ENCODE measurements at regions not wholly inside any gene's neighbourhood (a gene's known extent, or its start where the extent isn't known, plus 50 kb on each side); places are given as distances from the start of the nearest gene placed in this dataset.

DNA sequence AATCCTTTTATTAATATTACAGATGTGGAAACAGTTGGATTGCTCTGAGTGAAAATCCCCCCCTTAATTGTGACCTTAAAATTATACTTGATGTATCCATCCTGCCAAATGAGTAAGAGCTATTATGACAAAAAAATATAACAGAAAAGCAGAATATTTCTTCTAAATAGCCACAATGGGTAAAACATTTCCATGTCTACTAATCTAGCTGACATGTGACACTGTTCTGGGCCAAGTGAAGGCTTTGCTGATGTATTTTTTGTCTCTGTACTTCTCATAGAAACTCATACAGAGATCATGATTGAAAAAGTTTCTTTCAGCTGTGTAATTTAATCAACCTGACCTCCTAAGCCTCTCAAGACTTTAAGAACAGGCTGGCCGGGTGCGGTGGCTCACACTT lies 569.1 kb upstream of the ZFP42 start:
- TF ChIP-seq, protein P1, sequence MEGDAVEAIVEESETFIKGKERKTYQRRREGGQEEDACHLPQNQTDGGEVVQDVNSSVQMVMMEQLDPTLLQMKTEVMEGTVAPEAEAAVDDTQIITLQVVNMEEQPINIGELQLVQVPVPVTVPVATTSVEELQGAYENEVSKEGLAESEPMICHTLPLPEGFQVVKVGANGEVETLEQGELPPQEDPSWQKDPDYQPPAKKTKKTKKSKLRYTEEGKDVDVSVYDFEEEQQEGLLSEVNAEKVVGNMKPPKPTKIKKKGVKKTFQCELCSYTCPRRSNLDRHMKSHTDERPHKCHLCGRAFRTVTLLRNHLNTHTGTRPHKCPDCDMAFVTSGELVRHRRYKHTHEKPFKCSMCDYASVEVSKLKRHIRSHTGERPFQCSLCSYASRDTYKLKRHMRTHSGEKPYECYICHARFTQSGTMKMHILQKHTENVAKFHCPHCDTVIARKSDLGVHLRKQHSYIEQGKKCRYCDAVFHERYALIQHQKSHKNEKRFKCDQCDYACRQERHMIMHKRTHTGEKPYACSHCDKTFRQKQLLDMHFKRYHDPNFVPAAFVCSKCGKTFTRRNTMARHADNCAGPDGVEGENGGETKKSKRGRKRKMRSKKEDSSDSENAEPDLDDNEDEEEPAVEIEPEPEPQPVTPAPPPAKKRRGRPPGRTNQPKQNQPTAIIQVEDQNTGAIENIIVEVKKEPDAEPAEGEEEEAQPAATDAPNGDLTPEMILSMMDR (IDR thresholded peaks at IDR 0.05; ENCODE audit: insufficient read depth, low read length), result no peak
- DNase-seq (ENCODE audit: low read depth), result no peak
- H3K4me3 ChIP-seq (ENCODE audit: low read depth, low read length), result no peak overlapping the region

DNA sequence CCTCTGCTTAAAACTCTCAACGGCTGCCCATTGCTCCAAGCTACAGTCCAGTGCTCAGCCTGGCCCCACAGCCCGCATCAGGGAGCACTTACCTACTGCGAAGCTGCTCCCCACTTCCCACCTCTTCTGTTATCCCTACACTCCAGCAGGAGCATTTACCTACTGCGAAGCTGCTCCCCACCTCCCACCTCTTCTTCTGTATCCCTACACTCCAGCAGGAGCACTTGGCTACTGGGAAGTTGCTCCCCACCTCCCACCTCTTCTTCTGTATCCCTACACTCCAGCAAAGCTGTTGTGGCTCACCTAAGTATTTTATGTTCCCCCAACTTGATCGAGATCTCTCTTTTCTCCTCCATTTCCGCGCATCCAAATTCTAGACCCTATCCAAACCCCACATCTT lies 563.3 kb upstream of the ZFP42 start:
- TF ChIP-seq, protein P1 (IDR thresholded peaks at IDR 0.05; ENCODE audit: insufficient read depth, low read length), result no peak

DNA sequence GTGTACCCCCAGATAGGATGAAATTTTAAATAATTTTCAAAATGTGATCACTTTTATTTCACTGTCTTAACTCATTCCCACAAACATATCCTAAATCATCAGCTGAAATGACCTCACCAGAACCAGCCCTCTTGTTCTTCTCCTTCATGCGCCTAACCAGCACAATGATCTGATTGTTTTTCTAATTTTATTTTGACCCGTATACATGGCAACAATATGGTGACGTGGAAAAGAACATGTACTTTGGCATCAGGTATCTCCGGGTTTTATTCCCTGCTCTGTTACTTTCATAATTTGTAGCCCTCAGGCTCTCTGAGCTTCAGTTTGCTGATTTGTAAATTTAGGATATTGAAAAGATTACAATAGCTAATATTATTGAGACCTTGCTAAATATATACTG lies 562.4 kb upstream of the ZFP42 start:
- no peak for DNase-seq (ENCODE audit: low read depth)
- H3K4me3 ChIP-seq (ENCODE audit: low read depth, low read length), result no peak overlapping the region
- TF ChIP-seq, protein P1 (IDR thresholded peaks at IDR 0.05; ENCODE audit: insufficient read depth, low read length), result no peak

More for the DNA sequence above, 563.3 kb upstream of the ZFP42 start:
- H3K4me3 ChIP-seq (ENCODE audit: low read depth, low read length), result no peak overlapping the region
- no peak for DNase-seq (ENCODE audit: low read depth)

DNA sequence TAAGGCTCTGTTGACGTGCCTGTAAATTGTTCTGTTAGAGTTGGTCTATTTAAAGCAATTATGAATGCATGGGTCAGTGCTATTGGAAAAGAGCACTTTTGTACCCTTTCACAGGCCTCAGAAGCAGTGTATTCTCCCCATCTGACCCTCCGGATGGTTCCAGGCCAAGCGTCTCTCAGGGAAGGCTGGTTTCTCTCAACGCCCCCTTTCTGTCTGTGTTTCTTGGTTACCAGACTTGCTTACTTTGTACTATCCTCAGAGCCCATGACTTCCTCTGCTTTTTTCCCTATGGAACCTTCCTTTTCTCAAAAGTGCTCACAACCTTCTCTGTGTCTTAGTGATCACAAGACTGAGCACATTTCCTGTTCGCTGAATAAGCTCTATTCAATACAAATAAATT lies 559.3 kb upstream of the ZFP42 start:
- no peak for DNase-seq (ENCODE audit: low read depth)
- no peak overlapping the region for H3K4me3 ChIP-seq (ENCODE audit: low read depth, low read length)
- TF ChIP-seq, protein P1 (IDR thresholded peaks at IDR 0.05; ENCODE audit: insufficient read depth, low read length), result no peak

DNA sequence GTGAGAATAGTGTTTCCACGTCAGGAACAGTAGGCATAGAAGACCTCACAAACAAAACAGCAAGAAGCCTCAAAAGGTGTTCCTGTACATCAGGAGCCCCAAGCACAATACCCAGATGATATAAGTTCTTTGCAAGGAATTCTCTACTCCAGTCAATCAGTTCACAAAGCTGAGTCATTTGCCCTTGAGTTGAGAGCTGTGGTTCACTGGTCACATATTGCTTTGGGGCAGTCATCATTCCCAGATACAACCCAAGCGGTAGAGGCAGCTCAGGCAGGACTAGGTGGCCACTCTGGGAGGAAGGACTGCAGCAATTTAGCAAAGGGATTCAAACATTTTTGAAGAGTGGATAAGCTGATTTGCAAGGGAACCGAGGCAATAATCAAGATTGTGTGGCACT lies 551.5 kb upstream of the ZFP42 start:
- no peak for DNase-seq (ENCODE audit: low read depth)
- no peak overlapping the region for H3K4me3 ChIP-seq (ENCODE audit: low read depth, low read length)
- TF ChIP-seq, protein P1 (IDR thresholded peaks at IDR 0.05; ENCODE audit: insufficient read depth, low read length), result no peak

DNA sequence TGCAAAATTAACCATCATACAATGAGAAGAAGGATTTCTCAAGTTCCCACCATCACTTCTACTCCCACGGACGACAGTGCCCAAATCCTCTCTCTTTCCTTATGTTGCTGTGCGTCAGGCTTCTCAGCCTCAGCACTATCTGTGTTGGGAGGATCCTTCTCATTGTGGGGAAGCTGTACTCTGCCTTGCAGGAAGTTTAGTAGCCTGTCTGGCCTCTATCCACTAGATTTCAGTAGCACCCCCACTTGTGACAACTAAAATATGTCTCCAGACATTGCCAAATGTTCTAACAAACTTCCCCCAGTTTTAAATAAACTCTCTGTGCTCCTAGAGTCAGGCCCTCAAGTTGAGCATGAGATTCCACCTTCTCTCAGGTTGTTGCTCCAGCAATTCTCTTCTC lies 545.9 kb upstream of the ZFP42 start:
- H3K4me3 ChIP-seq (ENCODE audit: low read depth, low read length), result no peak overlapping the region
- TF ChIP-seq, protein P1 (IDR thresholded peaks at IDR 0.05; ENCODE audit: insufficient read depth, low read length), result no peak
- no peak for DNase-seq (ENCODE audit: low read depth)

DNA sequence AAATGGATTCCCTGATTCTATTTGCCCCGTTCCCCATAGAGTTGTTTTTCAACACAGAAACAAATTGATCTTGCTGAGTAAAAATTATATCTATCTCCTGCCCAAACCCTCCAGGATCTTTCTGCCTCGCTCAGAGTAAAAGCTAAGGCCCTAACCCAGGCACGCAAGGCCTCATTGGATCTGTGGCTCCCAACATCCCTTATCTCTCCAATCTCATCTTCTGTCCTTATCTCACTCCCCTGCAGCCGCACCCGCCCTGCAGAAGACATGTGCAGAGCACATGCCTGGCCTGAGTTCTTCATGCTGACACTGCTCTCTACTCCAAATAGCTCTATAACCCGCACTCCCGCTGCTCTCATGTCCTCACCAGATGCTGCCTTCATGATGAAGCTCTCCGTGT lies 543.8 kb upstream of the ZFP42 start:
- DNase-seq (ENCODE audit: low read depth), result no peak
- H3K4me3 ChIP-seq (ENCODE audit: low read depth, low read length), result no peak overlapping the region
- TF ChIP-seq, protein P1 (IDR thresholded peaks at IDR 0.05; ENCODE audit: insufficient read depth, low read length), result no peak
